ENCODE measurements at regions not wholly inside any gene's neighbourhood (a gene's known extent, or its start where the extent isn't known, plus 50 kb on each side); places are given as distances from the start of the nearest gene placed in this dataset.

GRCh38 chr17:79201536-79202227 lies 127.1 kb downstream of the ENGASE start:
- Histone ChIP-seq H3K4me1 (peaks cover 27% of the 10 kb centered on the region), H3K27me3 (peaks cover 2% of the 10 kb centered on the region; the same call in 1 of the 2 replicates), H3K36me3 (no peaks in the 10 kb centered on the region), H3K27ac (peak overlapping the region; percentile 59), H3K4me3 (peak overlapping the region; percentile 5; the same call in 1 of the 2 replicates), H3K9me3 (replicated peaks) (no peaks in the 10 kb centered on the region)
- DNase-seq = peak; percentile 92 to 94

GRCh38 chr17:79201119-79201518 lies 126.5 kb downstream of the ENGASE start:
- Histone ChIP-seq H3K27ac (peak overlapping the region; percentile 59), H3K4me1 (peaks cover 27% of the 10 kb centered on the region), H3K9me3 (replicated peaks) (no peaks in the 10 kb centered on the region), H3K36me3 (no peaks in the 10 kb centered on the region), H3K27me3 (peaks cover 7% of the 10 kb centered on the region; the same call in 1 of the 2 replicates), H3K4me3 (no peak overlapping the region)
- peak in 1 of 2 experiments; percentile 39 for DNase-seq

- H3K9me3 ChIP-seq (replicated peaks) = no peaks in the 10 kb centered on the region
- peaks cover 21% of the 10 kb centered on the region for H3K27me3 ChIP-seq
- H3K27ac ChIP-seq = no peak overlapping the region
- DNase-seq = no peak
- no peak overlapping the region for H3K4me3 ChIP-seq
- no peaks in the 10 kb centered on the region for H3K36me3 ChIP-seq
- peaks cover 15% of the 10 kb centered on the region for H3K4me1 ChIP-seq
Measured at GRCh38 chr17:79196913-79197312, 122.3 kb downstream of the ENGASE start.

- Histone ChIP-seq H3K36me3 (no peaks in the 10 kb centered on the region), H3K4me1 (no peaks in the 10 kb centered on the region), H3K27ac (no peak overlapping the region), H3K27me3 (peaks cover 51% of the 10 kb centered on the region), H3K9me3 (replicated peaks) (no peaks in the 10 kb centered on the region), H3K4me3 (no peak overlapping the region)
- DNase-seq = peak; percentile 64 to 82
Measured at GRCh38 chr17:79192503-79193351, 118.1 kb downstream of the ENGASE start.

- Histone ChIP-seq H3K27me3 (peaks cover 58% of the 10 kb centered on the region), H3K36me3 (no peaks in the 10 kb centered on the region), H3K27ac (no peak overlapping the region), H3K4me1 (no peaks in the 10 kb centered on the region), H3K4me3 (no peak overlapping the region), H3K9me3 (replicated peaks) (no peaks in the 10 kb centered on the region)
- no peak for DNase-seq
Measured at GRCh38 chr17:79191270-79191934, 116.8 kb downstream of the ENGASE start.

- Histone ChIP-seq H3K36me3 (no peaks in the 10 kb centered on the region), H3K27me3 (peaks cover 56% of the 10 kb centered on the region), H3K4me3 (no peak overlapping the region), H3K4me1 (no peaks in the 10 kb centered on the region), H3K9me3 (replicated peaks) (no peaks in the 10 kb centered on the region), H3K27ac (no peak overlapping the region)
- no peak for DNase-seq
Measured at GRCh38 chr17:79189305-79189704, 114.7 kb downstream of the ENGASE start.

- H3K9me3 ChIP-seq (replicated peaks) = no peaks in the 10 kb centered on the region
- H3K4me1 ChIP-seq = no peaks in the 10 kb centered on the region
- H3K36me3 ChIP-seq = no peaks in the 10 kb centered on the region
- DNase-seq = no peak
- no peak overlapping the region for H3K27ac ChIP-seq
- peaks cover 56% of the 10 kb centered on the region for H3K27me3 ChIP-seq
- H3K4me3 ChIP-seq = no peak overlapping the region
Measured at GRCh38 chr17:79188685-79189084, 114.1 kb downstream of the ENGASE start.

GRCh38 chr17:79188048-79188447 lies 113.4 kb downstream of the ENGASE start:
- H3K4me1 ChIP-seq = no peaks in the 10 kb centered on the region
- DNase-seq = peak; percentile 48 to 60
- H3K36me3 ChIP-seq = no peaks in the 10 kb centered on the region
- no peak overlapping the region for H3K27ac ChIP-seq
- H3K9me3 ChIP-seq (replicated peaks) = no peaks in the 10 kb centered on the region
- no peak overlapping the region for H3K4me3 ChIP-seq
- peaks cover 53% of the 10 kb centered on the region for H3K27me3 ChIP-seq

GRCh38 chr17:79187186-79187585 lies 112.6 kb downstream of the ENGASE start:
- Histone ChIP-seq H3K9me3 (replicated peaks) (no peaks in the 10 kb centered on the region), H3K27ac (no peak overlapping the region), H3K4me1 (no peaks in the 10 kb centered on the region), H3K27me3 (peaks cover 53% of the 10 kb centered on the region), H3K4me3 (no peak overlapping the region), H3K36me3 (no peaks in the 10 kb centered on the region)
- no peak for DNase-seq

- Histone ChIP-seq H3K36me3 (no peaks in the 10 kb centered on the region), H3K4me1 (no peaks in the 10 kb centered on the region), H3K4me3 (no peak overlapping the region), H3K27ac (no peak overlapping the region), H3K9me3 (replicated peaks) (no peaks in the 10 kb centered on the region), H3K27me3 (peaks cover 53% of the 10 kb centered on the region)
- DNase-seq = no peak
Measured at GRCh38 chr17:79186406-79186805, 111.8 kb downstream of the ENGASE start.

GRCh38 chr17:79185671-79186070 lies 111.0 kb downstream of the ENGASE start:
- no peaks in the 10 kb centered on the region for H3K36me3 ChIP-seq
- no peaks in the 10 kb centered on the region for H3K9me3 ChIP-seq (replicated peaks)
- DNase-seq = no peak
- H3K4me1 ChIP-seq = no peaks in the 10 kb centered on the region
- no peak overlapping the region for H3K27ac ChIP-seq
- no peak overlapping the region for H3K4me3 ChIP-seq
- peaks cover 53% of the 10 kb centered on the region for H3K27me3 ChIP-seq

- DNase-seq = no peak
- Histone ChIP-seq H3K4me1 (no peaks in the 10 kb centered on the region), H3K36me3 (no peaks in the 10 kb centered on the region), H3K4me3 (no peak overlapping the region), H3K27ac (no peak overlapping the region), H3K9me3 (replicated peaks) (no peaks in the 10 kb centered on the region), H3K27me3 (peaks cover 51% of the 10 kb centered on the region)
Measured at GRCh38 chr17:79184219-79184618, 109.6 kb downstream of the ENGASE start.

- Histone ChIP-seq H3K27ac (no peak overlapping the region), H3K36me3 (no peaks in the 10 kb centered on the region), H3K27me3 (peaks cover 50% of the 10 kb centered on the region), H3K4me1 (no peaks in the 10 kb centered on the region), H3K9me3 (replicated peaks) (no peaks in the 10 kb centered on the region), H3K4me3 (no peak overlapping the region)
- DNase-seq = no peak
Measured at GRCh38 chr17:79183293-79184158, 108.9 kb downstream of the ENGASE start.

- no peaks in the 10 kb centered on the region for H3K9me3 ChIP-seq (replicated peaks)
- DNase-seq = no peak
- H3K4me1 ChIP-seq = no peaks in the 10 kb centered on the region
- H3K36me3 ChIP-seq = no peaks in the 10 kb centered on the region
- H3K4me3 ChIP-seq = no peak overlapping the region
- H3K27ac ChIP-seq = no peak overlapping the region
- peaks cover 50% of the 10 kb centered on the region for H3K27me3 ChIP-seq
Measured at GRCh38 chr17:79183043-79183292, 108.3 kb downstream of the ENGASE start.
